RWPE1 (cell line): ENCODE measurements at regions not wholly inside any gene's neighbourhood (a gene's known extent, or its start where the extent isn't known, plus 50 kb on each side); places are given as distances from the start of the nearest gene placed in this dataset.

Experiments
- CTCF ChIA-PET: fragments of 350-600 bp; sonication (Branson Sonifier 250); formaldehyde crosslinking; extraction: SDS; loops from one replicate; lab custom pipeline; 2021; lab: Yijun Ruan, JAX
- POLR2A ChIA-PET: fragments of 400-600 bp; formaldehyde crosslinking; extraction: SDS; loops from one replicate; lab custom pipeline; 2020; ENCODE audit warnings: antibody characterized with exemption; ENCODE audit not compliant: low non-redundant PET; lab: Yijun Ruan, JAX
- DNase-seq: peaks from one replicate; pipeline ENCODE4 v3.0.0; 2012; ENCODE audit warnings: low spot score
- H3K27ac ChIP-seq: fragments of 450-650 bp; 2 replicates; pipeline ENCODE4 v1.5.1; 2017
- TF ChIP-seq, protein P1 (sequence below): fragments of 450-650 bp; conservative IDR thresholded peaks from 2 replicates; pipeline ENCODE4 v1.5.1; 2017; ENCODE audit warnings: low read depth, mild to moderate bottlenecking

DNA sequence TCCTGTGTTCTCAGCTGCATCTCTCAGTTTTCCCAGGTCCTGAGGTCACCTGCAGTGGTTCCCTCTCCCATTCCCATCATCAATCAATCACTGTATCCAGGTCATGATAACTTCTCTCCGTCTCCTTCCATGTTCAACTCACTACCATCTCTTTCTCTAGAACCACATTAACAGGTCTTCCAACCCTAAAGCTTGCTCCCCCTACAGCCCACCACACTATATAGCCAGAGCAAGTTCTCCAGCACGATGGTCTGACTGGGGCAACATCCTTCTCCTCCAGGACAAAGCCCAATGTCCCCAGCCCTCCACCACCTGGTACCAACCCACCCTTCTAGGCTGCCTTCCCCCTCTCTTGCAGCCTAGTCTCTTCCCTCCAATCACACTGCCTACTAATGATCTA, 241.6 kb downstream of the CDK5RAP2 start:
- H3K27ac ChIP-seq: no peak overlapping the region
- TF ChIP-seq, protein P1, sequence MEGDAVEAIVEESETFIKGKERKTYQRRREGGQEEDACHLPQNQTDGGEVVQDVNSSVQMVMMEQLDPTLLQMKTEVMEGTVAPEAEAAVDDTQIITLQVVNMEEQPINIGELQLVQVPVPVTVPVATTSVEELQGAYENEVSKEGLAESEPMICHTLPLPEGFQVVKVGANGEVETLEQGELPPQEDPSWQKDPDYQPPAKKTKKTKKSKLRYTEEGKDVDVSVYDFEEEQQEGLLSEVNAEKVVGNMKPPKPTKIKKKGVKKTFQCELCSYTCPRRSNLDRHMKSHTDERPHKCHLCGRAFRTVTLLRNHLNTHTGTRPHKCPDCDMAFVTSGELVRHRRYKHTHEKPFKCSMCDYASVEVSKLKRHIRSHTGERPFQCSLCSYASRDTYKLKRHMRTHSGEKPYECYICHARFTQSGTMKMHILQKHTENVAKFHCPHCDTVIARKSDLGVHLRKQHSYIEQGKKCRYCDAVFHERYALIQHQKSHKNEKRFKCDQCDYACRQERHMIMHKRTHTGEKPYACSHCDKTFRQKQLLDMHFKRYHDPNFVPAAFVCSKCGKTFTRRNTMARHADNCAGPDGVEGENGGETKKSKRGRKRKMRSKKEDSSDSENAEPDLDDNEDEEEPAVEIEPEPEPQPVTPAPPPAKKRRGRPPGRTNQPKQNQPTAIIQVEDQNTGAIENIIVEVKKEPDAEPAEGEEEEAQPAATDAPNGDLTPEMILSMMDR: no peak
- POLR2A ChIA-PET: no interaction called here
- CTCF ChIA-PET: no interaction called here
- no peak for DNase-seq

DNA sequence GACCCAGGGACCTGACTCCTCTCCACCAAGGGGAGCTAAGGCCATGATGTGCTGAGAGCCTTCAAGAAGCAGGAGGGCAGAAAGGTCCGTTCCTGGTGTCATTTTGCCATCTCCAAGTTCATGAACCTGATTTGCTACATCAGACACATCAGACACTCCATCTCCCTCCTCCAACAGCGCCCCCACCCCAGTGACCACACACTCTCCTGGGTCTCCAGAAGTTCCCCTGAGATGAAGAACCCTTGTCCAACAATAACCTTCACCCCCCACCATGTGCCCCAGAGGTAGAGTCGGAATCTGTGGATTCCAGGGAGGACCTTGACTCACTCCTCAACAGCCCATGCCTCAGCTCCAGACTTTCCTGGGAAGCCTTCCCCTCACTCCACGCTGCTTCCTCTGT, 242.8 kb downstream of the CDK5RAP2 start:
- TF ChIP-seq, protein P1: no peak
- H3K27ac ChIP-seq: no peak overlapping the region
- POLR2A ChIA-PET: no interaction called here
- no peak for DNase-seq
- CTCF ChIA-PET: interaction anchor here (0.5 to 0.7 kb wide), 2 partner anchors 128 to 1332 kb away, joined by 3 to 4 read pairs; no protein-coding TSS in a partner anchor

DNA sequence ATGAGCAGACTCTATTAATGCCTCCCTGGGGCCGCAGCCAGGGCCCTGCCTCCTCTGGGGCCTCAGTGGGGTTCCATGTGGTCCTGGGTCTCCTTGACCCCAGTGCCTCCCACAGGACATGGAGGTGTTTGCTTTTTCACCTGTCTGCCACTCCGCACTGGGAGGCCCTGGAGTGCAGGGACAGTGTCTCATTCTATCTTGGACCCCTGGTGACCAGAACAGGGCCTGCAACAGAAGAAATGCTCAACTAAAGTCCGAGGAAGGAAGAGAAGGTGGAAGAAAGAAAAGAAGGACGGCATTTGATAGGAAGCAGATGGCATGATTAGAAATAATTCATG, 243.2 kb downstream of the CDK5RAP2 start:
- no peak for DNase-seq
- TF ChIP-seq, protein P1: no peak
- ChIA-PET POLR2A (no interaction called here), CTCF (interaction anchor here (0.5 kb wide), 1 partner anchor 1333 kb away, joined by 3 read pairs; no protein-coding TSS in a partner anchor)
- no peak overlapping the region for H3K27ac ChIP-seq

DNA sequence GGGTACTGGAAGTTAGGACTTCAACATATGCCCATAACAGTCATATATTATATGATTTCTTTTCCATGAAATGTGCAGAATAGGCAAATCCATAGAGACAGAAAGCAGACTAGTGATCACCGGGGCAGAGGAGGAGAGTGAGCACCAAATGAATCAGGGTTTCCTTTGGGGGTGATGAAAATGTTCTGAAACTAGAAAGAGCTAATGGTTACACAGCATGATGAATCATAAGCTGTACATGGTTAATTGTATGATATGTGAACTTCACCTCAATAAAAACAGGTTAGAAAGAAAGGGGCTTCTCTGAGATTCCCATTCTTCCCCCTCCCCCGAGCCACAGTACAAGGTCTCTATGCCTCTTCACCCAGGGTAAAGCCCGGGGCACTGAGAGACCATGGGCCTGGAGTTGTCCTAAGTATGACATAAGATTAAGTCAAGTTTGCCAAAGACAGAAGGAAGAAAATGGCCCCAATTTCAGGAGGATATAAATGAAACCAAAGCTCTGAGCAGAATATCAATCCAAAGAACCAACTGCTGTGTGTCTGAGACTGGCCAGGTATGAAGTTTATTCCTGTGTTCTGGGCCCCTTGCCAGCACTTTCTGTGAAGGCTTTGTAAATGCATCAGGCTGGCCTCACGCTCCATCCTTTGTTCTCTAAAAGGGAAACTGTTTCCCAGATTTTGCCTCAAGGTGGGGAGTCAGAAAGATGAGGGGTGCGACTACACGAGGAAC, 243.8 kb downstream of the CDK5RAP2 start:
- CTCF ChIA-PET: interaction anchor here (0.5 to 0.7 kb wide), 2 partner anchors 13 to 1333 kb away, joined by 3 read pairs; no protein-coding TSS in a partner anchor
- POLR2A ChIA-PET: no interaction called here
- TF ChIP-seq, protein P1: no peak
- H3K27ac ChIP-seq: no peak overlapping the region
- no peak for DNase-seq

DNA sequence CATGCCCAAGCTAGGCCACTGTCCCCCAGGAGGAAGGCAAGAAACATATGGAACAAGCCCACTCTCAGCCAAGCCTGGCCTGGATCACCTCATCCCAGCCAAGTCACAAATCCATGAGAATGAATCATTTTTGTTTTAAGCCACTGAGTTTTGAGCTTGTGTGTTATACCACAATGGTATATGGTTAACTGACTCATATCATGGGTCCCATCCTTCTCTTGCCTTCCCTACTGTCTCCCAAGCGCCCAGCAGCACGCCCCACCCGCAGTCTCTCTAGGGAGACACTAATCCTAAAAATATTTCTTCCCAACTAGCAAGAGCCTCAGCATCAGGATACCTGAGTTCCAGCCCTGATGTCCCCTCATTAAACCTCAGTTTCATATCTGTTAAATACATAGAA, 248.1 kb downstream of the CDK5RAP2 start:
- CTCF ChIA-PET: no interaction called here
- DNase-seq: no peak
- TF ChIP-seq, protein P1: no peak

DNA sequence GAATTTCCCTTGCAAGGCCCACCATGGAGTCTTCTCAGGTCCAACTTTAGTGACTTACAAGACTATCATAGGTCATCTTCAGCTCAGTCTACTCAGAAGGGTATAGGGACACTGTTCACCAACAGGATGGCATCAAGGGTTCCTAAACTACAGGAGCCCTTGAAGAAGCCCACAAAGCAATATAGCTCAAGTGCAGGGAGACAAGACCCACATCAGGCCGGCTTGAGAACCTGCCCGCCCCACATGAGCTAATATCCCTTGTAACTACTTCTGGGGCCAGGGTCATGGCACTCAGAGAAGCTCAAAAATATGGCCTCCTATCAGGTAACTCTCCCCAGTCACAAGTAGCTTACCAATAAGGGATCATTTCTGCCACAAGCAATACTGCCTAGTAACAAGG, 249.9 kb downstream of the CDK5RAP2 start:
- DNase-seq: no peak
- ChIA-PET POLR2A (no interaction called here), CTCF (interaction anchor here (0.7 kb wide), 1 partner anchor 22 kb away, joined by 3 read pairs; no protein-coding TSS in a partner anchor)
- no peak overlapping the region for H3K27ac ChIP-seq
- TF ChIP-seq, protein P1: no peak

More for the DNA sequence above, 248.1 kb downstream of the CDK5RAP2 start:
- POLR2A ChIA-PET: no interaction called here
- H3K27ac ChIP-seq: no peak overlapping the region
